H1 (cell line): ENCODE measurements at regions not wholly inside any gene's neighbourhood (a gene's known extent, or its start where the extent isn't known, plus 50 kb on each side); places are given as distances from the start of the nearest gene placed in this dataset.

ENCODE experiments used
- CTCF ChIA-PET: fragments of 300-600 bp; sonication (Branson Sonifier 250); formaldehyde crosslinking; loops from one replicate; lab custom pipeline; 2021; ENCODE audit not compliant: partially characterized antibody; lab: Charles Lee
- POLR2A ChIA-PET: fragments of 300-600 bp; sonication (Branson Sonifier 250); formaldehyde crosslinking; loops from one replicate; lab custom pipeline; 2021; ENCODE audit warnings: inconsistent platforms; ENCODE audit not compliant: partially characterized antibody; lab: Charles Lee
- DNase-seq, 2 experiments: peaks; one replicate each; pipeline versions ENCODE4 v3.0.0 to v3.0.0-alpha.2; 2010 to 2022; ENCODE audit warnings: low spot score in 2 of 2, low read depth in 1 of 2, mixed read lengths in 1 of 2
- FAIRE-seq: peaks from 2 replicates; lab custom pipeline; 2011; peaks lifted over from hg19 to GRCh38; lab: Jason Lieb, UNC
- H2AFZ ChIP-seq: 2 replicates; pipeline ENCODE4 v1.8.1; 2012; ENCODE audit warnings: low read length, inconsistent platforms
- H2AK5ac ChIP-seq: 2 replicates; pipeline ENCODE4 v1.6.1; 2013; ENCODE audit warnings: low read depth, low read length
- H2BK120ac ChIP-seq: replicated peaks from 2 replicates; pipeline ENCODE3; 2013; ENCODE audit warnings: low read depth, low read length, inconsistent platforms
- H2BK12ac ChIP-seq: 2 replicates; pipeline ENCODE4 v1.6.1; 2013; ENCODE audit warnings: low read depth, low read length
- H2BK15ac ChIP-seq: 2 replicates; pipeline ENCODE4 v1.6.1; 2013; ENCODE audit warnings: low read length
- H2BK20ac ChIP-seq: 2 replicates; pipeline ENCODE4 v1.6.1; 2013; ENCODE audit warnings: low read length
- H2BK5ac ChIP-seq: 2 replicates; pipeline ENCODE4 v1.6.1; 2013; ENCODE audit warnings: low read depth, low read length
- H3K14ac ChIP-seq: 2 replicates; pipeline ENCODE4 v1.6.1; 2013; ENCODE audit warnings: inconsistent platforms; ENCODE audit not compliant: insufficient read length
- H3K18ac ChIP-seq: 2 replicates; pipeline ENCODE4 v1.6.1; 2013; ENCODE audit warnings: low read length; ENCODE audit errors: extremely low read depth
- H3K23ac ChIP-seq: 2 replicates; pipeline ENCODE4 v1.6.1; 2013; ENCODE audit warnings: inconsistent platforms; ENCODE audit not compliant: insufficient read length
- H3K23me2 ChIP-seq: 2 replicates; pipeline ENCODE4 v1.6.1; 2013; ENCODE audit warnings: low read depth, low read length
- H3K27ac ChIP-seq: 2 replicates; pipeline ENCODE4 v1.6.1; 2011; ENCODE audit warnings: low read depth, low read length, inconsistent platforms
- H3K27me3 ChIP-seq, 4 experiments: replicated peaks in 1 of 4; 1 replicate in 1 of 4; 2 replicates in 3 of 4; pipeline versions ENCODE4 v1.6.1 to v1.8.1; 2011 to 2013; ENCODE audit warnings: low read length in 3 of 4, mild to moderate bottlenecking in 3 of 4, inconsistent platforms in 2 of 4, mixed read lengths in 2 of 4, moderate library complexity in 1 of 4; ENCODE audit not compliant: control insufficient read depth in 3 of 4, insufficient read depth in 3 of 4; ENCODE audit errors: extremely low read depth in 1 of 4
- H3K36me3 ChIP-seq, 4 experiments: 2 replicates each; pipeline versions ENCODE4 v1.6.1 to v1.8.1; 2011 to 2013; ENCODE audit warnings: mild to moderate bottlenecking in 4 of 4, low read length in 3 of 4, moderate library complexity in 2 of 4, control low read depth in 1 of 4, inconsistent platforms in 1 of 4; ENCODE audit not compliant: insufficient read depth in 4 of 4, control insufficient read depth in 2 of 4
- H3K4ac ChIP-seq: replicated peaks from 2 replicates; pipeline ENCODE3; 2013; ENCODE audit warnings: low read length, low read depth, mixed read lengths, inconsistent platforms; ENCODE audit not compliant: insufficient read length
- H3K4me1 ChIP-seq, 4 experiments: replicated peaks in 1 of 4; 1 replicate in 1 of 4; 2 replicates in 3 of 4; pipeline versions ENCODE4 v1.6.1 to v1.8.1; 2011 to 2013; ENCODE audit warnings: low read length in 3 of 4, inconsistent platforms in 2 of 4, mixed read lengths in 1 of 4; ENCODE audit not compliant: insufficient read depth in 4 of 4, control insufficient read depth in 3 of 4
- H3K4me2 ChIP-seq, 2 experiments: 2 replicates each; pipeline versions ENCODE4 v1.6.1 to v1.8.1; 2011 to 2013; ENCODE audit warnings: low read depth in 2 of 2, low read length in 2 of 2, control low read depth in 1 of 2, inconsistent platforms in 1 of 2, mild to moderate bottlenecking in 1 of 2; ENCODE audit not compliant: insufficient read depth in 1 of 2
- H3K4me3 ChIP-seq, 4 experiments: fragments of 200-600, 300-600 bp in 1 of 4; sonication (generic), shearing (Covaris generic), sonication (Bioruptor Twin) in 1 of 4; 2 replicates each; pipeline versions ENCODE4 v1.5.1 to v1.8.1; 2011 to 2016; ENCODE audit warnings: low read length in 4 of 4, low read depth in 3 of 4, control low read depth in 2 of 4, inconsistent platforms in 2 of 4, mild to moderate bottlenecking in 2 of 4, mixed read lengths in 1 of 4, moderate library complexity in 1 of 4; ENCODE audit not compliant: insufficient read depth in 2 of 4; ENCODE audit errors: extremely low read depth in 1 of 4
- H3K56ac ChIP-seq: replicated peaks from 2 replicates; pipeline ENCODE3; 2013; ENCODE audit warnings: low read depth, mild to moderate bottlenecking, mixed read lengths, low read length, inconsistent platforms; ENCODE audit not compliant: insufficient read length
- H3K79me1 ChIP-seq: 2 replicates; pipeline ENCODE4 v1.6.1; 2013; ENCODE audit warnings: low read depth, low read length, control low read depth
- H3K79me2 ChIP-seq, 2 experiments: 2 replicates each; pipeline versions ENCODE4 v1.6.1 to v1.8.1; 2012 to 2013; ENCODE audit warnings: low read length in 2 of 2, mild to moderate bottlenecking in 2 of 2, inconsistent platforms in 1 of 2; ENCODE audit not compliant: insufficient read depth in 2 of 2, control insufficient read depth in 1 of 2
- H3K9ac ChIP-seq, 4 experiments: replicated peaks in 1 of 4; 1 replicate in 1 of 4; 2 replicates in 3 of 4; pipeline versions ENCODE4 v1.6.1 to v1.8.1; 2011 to 2013; ENCODE audit warnings: low read depth in 3 of 4, low read length in 3 of 4, control low read depth in 2 of 4, mild to moderate bottlenecking in 2 of 4, moderate library complexity in 2 of 4, inconsistent platforms in 1 of 4; ENCODE audit errors: extremely low read depth in 1 of 4
- H3K9me3 ChIP-seq, 2 experiments: 2 replicates each; pipeline versions ENCODE4 v1.6.1 to v1.8.1; 2012 to 2013; ENCODE audit warnings: mild to moderate bottlenecking in 2 of 2, moderate library complexity in 2 of 2, control low read depth in 1 of 2, inconsistent platforms in 1 of 2, low read depth in 1 of 2, low read length in 1 of 2, mixed read lengths in 1 of 2; ENCODE audit not compliant: insufficient read depth in 2 of 2
- H4K20me1 ChIP-seq, 2 experiments: replicated peaks in 1 of 2; 2 replicates each; pipeline versions ENCODE3 to v1.8.1; 2011 to 2013; ENCODE audit warnings: inconsistent platforms in 2 of 2, low read length in 2 of 2, mild to moderate bottlenecking in 1 of 2; ENCODE audit not compliant: insufficient read depth in 2 of 2, control insufficient read depth in 1 of 2
- H4K5ac ChIP-seq: 2 replicates; pipeline ENCODE4 v1.6.1; 2013; ENCODE audit warnings: low read length, low read depth, mixed read lengths, inconsistent platforms; ENCODE audit not compliant: insufficient read length
- H4K8ac ChIP-seq: 2 replicates; pipeline ENCODE4 v1.8.0; 2013; ENCODE audit warnings: mild to moderate bottlenecking, moderate library complexity, low read length, inconsistent platforms; ENCODE audit not compliant: insufficient read depth; ENCODE audit errors: extremely low read depth
- H4K91ac ChIP-seq: replicated peaks from 2 replicates; pipeline ENCODE3; 2013; ENCODE audit warnings: low read length, mixed read lengths, inconsistent platforms; ENCODE audit not compliant: insufficient read length
- YY1 ChIP-seq: IDR thresholded peaks from 2 replicates; pipeline ENCODE4 v1.6.1; 2011; ENCODE audit warnings: low read depth, mild to moderate bottlenecking, low read length
- WGBS, 2 experiments: shearing (Covaris generic) in 1 of 2; methylation state at CpG; one replicate each; pipeline versions ENCODE4 v1.1.6 to v1.1.7; 2013 to 2015; ENCODE audit warnings: low lambda C conversion rate in 2 of 2, mixed read lengths in 2 of 2, inconsistent platforms in 1 of 2, low coverage in 1 of 2, missing lambda C conversion rate in 1 of 2; ENCODE audit not compliant: insufficient replicate concordance in 2 of 2, insufficient coverage in 1 of 2, insufficient read length in 1 of 2; ENCODE audit errors: extremely low coverage in 1 of 2, missing lambda C conversion rate in 1 of 2; 5-methylcytosine and 5-hydroxymethylcytosine counted together
- TF ChIP-seq, protein P1 (sequence below): IDR thresholded peaks from 2 replicates; pipeline ENCODE4 v1.6.1; 2011; ENCODE audit warnings: low read depth, mild to moderate bottlenecking, low read length; ENCODE audit not compliant: insufficient read depth

DNA sequence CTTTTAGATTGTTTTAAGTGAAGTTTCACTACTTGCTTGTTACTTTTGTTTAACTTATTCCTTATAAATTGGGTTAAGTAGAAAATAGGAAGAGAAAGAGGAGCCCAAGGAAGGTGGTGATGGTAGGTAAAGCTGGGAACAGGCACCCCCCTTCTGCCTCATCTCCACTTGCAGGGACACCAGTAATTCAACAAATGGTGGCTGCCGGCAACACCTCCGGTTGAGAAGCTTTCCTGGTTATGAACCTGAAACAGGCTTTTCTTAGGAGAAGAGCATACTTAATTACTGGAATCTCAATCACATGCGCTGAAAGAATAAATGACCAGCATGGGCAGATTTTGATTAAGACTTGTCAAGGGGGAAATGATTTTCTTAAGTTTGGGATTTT, 158.9 kb upstream of the ZNF217 start:
- no peaks in the 10 kb centered on the region for H3K9me3 ChIP-seq
- no peak overlapping the region for H4K91ac ChIP-seq
- H4K5ac ChIP-seq = no peak overlapping the region
- WGBS, 2 experiments = 58% methylated on average over 3 of the region's 3 CpGs; no CpG with 5 or more reads in 1 of the 2 experiments
- H2BK120ac ChIP-seq = peak overlapping the region; percentile 21
- no peak overlapping the region; a peak in 1 of 4 replicates for H3K4me2 ChIP-seq
- no peaks in the 10 kb centered on the region for H3K36me3 ChIP-seq
- H3K4me3 ChIP-seq = no peak overlapping the region; a peak in 1 of 8 replicates
- ChIA-PET CTCF (interaction anchor here (2.4 kb wide), 1 partner anchor 12 kb away, joined by 8 read pairs; no protein-coding TSS in a partner anchor), POLR2A (interaction anchor here (0.9 to 2.6 kb wide), 13 partner anchors 8 to 454 kb away, joined by 3 to 13 read pairs (median 4); no protein-coding TSS in a partner anchor)
- peaks cover 2% of the 10 kb centered on the region; the same call in 1 of the 2 replicates for H3K23me2 ChIP-seq
- no peak overlapping the region for H3K14ac ChIP-seq
- 0 out of 2 replicates have a peak overlapping the region, but pooled peaks have one; percentile 18 for H2BK5ac ChIP-seq
- FAIRE-seq (no peak), DNase-seq (no peak)
- H3K79me1 ChIP-seq = no peaks in the 10 kb centered on the region
- no peak overlapping the region for H2BK20ac ChIP-seq
- H3K9ac ChIP-seq = no peak overlapping the region
- no peak overlapping the region for H3K18ac ChIP-seq
- H4K20me1 ChIP-seq = no peaks in the 10 kb centered on the region
- no peaks in the 10 kb centered on the region for H3K27me3 ChIP-seq
- H2AFZ ChIP-seq = no peak overlapping the region
- H2AK5ac ChIP-seq = no peak overlapping the region
- H2BK12ac ChIP-seq = no peak overlapping the region; the same call in 1 of the 2 replicates
- H3K79me2 ChIP-seq = no peaks in the 10 kb centered on the region
- H2BK15ac ChIP-seq = no peak overlapping the region
- TF ChIP-seq, protein P1, sequence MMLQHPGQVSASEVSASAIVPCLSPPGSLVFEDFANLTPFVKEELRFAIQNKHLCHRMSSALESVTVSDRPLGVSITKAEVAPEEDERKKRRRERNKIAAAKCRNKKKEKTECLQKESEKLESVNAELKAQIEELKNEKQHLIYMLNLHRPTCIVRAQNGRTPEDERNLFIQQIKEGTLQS = no peak
- 0 out of 2 replicates have a peak, but pooled peaks have one; percentile 35 for TF ChIP-seq YY1
- H3K4me1 ChIP-seq = peaks cover 5 to 31% (median 21%) of the 10 kb centered on the region in 4 experiments; a peak in 6 of 7 replicates
- H3K23ac ChIP-seq = no peak overlapping the region
- H3K4ac ChIP-seq = no peak overlapping the region
- H3K56ac ChIP-seq = no peak overlapping the region
- H3K27ac ChIP-seq = peak overlapping the region; percentile 62
- H4K8ac ChIP-seq = no peak overlapping the region
